HG02763 (cell line): ENCODE measurements at regions not wholly inside any gene's neighbourhood (a gene's known extent, or its start where the extent isn't known, plus 50 kb on each side); places are given as distances from the start of the nearest gene placed in this dataset.

Experiments used
- ATAC-seq: cut with Tn5 transposase; IDR thresholded peaks from one replicate; pipeline ENCODE4 v1.9.1; 2021; ENCODE audit warnings: mild to moderate bottlenecking, moderate library complexity; ENCODE audit not compliant: unreplicated experiment

DNA sequence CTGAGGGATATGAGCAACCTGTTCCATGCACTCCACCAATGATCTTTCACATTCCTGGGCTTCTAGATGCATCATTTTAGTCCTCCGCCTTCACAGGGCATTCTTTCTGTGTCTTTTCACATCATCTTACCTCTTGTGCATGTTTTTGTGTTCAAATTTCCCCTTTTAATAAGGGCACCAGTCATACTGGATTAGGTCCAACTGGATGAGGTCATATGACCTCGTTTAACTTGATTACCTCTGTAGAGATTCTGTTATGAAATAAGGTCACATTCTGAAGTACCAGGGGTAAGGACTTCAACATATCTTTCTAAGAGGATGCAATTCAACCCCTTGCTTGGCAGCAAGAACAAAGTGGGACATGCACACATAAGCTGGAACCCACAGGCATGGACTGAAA is 335.3 kb upstream of the TLE4 start:
- no peak for ATAC-seq

GRCh38 chr9:79237861-79238260 is 333.9 kb upstream of the TLE4 start:
- no peak for ATAC-seq

DNA sequence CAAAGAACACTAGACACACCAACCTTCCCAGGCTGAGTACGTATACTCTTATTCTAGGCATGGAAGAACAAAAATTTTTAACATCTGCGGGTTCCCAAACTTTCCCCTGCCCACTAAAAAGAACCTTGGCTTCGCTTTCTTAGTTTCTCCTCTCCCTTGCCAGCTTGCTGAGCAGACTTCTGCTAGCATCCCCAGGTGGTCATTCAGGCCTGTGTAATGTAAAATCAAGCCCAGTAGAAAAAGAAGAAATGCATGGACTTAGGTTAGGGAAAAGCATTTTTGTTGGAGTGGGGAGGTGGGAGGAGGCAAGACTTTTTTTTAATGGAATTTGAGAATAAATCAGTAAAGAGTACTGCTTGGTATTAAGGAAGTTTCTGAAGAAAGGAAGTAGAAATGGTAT is 331.0 kb upstream of the TLE4 start:
- no peak for ATAC-seq

- no peak for ATAC-seq
These were observed 329.3 kb upstream of the TLE4 start for GRCh38 chr9:79242489-79242888.

- ATAC-seq: no peak
These were observed 325.6 kb upstream of the TLE4 start for GRCh38 chr9:79246170-79246569.

GRCh38 chr9:79247021-79247420 is 324.7 kb upstream of the TLE4 start:
- no peak for ATAC-seq

GRCh38 chr9:79250806-79251205 is 321.0 kb upstream of the TLE4 start:
- no peak for ATAC-seq

GRCh38 chr9:79254900-79255650 is 316.7 kb upstream of the TLE4 start:
- ATAC-seq: no peak

- ATAC-seq: no peak
These were observed 316.0 kb upstream of the TLE4 start for GRCh38 chr9:79255651-79256260.

DNA sequence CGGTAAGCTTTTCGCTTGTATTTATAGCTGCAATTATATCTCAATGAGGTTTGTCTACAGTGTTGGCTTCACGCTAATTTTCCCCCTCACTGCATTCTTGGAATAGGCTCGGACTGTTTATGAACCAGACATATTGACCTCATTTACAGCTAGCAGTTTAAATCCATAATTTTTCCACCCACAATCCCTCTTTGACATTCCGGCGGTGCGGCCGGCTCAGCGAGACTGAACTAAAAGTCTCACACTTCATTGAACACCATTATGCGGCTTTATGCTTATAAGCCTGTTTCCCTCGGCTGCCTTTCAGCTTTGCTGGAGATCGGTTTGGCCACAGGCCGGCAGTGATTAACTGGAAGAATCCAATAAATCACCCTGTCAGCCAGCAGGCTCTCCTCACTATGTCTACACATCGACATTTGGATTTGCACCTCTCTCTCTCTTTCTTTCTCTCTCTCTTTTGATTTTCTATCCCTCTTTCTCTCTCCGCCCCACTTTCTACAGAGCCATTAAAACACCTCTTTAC is 315.0 kb upstream of the TLE4 start:
- no peak for ATAC-seq

DNA sequence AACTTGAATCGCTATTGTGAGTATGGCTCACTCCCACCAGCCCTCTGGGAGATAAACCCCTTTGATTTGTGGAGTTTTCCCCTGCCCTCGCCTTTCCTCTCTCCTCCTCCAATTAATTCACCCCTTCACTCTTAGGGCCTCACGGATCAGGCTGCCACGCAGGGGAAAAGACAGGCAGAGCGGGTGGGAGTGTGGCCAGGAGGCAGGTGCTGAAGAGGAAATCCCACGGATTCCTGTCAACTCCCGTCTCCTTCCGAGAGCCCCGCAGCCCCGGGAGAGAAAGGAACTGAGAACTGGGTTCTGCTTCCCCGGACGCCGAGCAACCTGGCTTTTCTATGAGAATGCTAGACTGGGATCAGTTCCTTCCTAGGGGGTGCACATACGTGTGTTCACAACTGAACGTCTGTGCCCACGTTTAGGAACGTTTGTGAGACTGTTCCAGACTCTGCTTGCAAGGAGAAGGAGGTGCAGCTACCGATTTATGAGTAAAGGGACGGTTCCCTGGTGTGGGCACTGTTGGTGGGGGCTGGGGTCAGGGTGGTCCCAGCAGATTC is 314.5 kb upstream of the TLE4 start:
- no peak for ATAC-seq

DNA sequence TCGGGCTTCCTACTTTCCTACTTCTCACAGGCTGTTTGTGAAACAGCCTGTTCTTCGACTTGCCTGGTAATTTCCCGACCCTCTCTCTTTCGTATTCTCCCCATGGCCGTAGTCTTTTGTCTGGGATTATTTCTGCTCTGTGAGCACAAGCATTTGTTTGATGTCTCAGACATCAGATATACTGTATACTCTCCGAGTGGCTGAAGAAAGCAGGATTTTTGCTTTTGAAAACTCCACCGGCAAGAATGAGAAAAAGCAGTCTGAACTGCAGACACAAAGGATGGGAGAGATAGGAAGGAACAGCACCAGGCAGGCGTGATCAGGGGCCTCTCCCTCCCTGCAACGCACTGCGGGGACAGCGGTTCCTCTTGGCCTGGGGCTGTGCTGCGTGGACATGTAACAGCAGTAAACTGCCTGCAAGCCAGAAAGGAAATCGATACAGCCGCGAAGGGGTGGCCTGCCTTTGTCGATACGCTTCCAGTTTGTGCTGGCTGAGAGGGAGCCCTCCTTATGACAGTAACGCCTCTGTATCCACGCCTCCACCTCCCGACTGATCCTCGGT is 313.9 kb upstream of the TLE4 start:
- ATAC-seq: no peak

DNA sequence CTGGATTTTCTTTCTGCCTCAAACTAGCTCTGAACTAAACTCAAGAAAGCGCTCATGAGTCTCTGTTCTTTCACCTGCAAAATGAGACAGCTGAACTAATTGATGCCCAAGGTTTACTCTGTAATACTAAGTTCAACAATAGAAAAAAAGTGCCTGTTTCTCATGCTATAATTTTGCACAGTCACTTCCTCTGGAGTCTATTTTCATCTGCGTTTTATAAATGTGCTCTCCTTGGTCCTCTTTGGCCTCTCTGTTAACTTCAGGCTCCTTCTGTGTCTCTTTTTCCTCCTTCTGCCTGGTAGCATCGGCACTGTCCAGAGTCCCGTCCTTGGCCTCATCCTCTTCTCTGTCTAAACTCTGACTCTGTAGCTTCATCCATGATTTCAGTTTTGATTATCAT is 311.9 kb upstream of the TLE4 start:
- ATAC-seq: no peak

GRCh38 chr9:79263628-79264027 is 308.1 kb upstream of the TLE4 start:
- ATAC-seq: no peak

DNA sequence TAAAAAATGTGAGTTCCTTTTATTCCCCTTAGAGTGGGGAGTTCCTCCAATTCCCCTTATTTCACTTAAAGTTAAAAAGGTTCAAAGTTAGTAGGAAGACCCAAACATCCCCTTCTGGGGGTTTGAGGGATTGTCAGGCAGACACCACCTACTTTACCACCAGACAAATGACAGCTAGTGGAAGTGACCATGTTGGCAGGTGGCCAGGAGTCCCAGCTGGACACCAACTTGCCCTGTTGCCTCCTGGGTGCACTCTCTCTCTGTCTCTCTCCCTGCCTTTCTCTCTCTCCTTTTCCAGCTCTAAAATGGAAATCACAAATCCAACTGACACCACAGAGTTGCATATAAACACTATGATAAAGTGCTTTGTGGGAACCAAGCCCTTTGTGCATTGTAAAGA is 307.7 kb upstream of the TLE4 start:
- ATAC-seq: no peak

DNA sequence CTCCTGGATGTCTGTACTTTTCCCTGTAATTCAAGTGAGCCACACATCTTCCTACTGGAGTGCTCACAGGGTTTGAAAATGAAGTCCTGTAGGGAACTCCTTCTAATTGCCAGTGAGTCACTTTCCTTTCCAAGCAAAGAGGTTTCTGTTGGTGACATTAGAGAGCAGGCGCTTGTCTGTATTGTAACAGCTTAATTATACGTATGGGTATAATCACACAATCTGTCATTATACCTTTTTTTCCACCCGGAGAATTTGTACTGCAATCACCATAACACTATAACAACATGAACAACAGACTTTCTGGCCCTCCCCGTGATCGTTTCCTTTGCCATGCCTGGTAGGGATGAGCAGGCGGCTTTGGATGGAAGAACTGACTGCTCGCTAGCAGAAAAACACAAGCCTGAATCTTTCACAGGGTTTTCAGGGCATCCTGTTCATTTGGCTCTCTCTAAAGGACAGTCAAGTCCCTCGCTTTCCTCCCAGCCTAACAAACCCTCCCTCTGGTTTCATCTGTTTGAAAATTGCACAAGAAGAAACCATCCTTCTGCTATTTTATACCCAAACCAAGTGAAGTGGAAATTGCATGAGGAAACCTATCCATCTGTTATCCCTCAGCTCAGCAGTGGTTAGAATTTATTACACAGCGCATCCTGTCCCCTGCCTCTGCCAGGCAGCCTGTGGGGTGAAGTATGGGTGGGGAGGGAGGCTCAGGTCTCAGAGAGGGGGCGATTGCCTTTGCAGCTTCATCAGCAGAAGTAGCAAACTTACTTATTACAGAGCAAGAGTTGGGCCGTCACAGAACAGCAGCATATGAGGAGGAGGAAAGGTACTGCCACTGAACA is 307.0 kb upstream of the TLE4 start:
- ATAC-seq: no peak

DNA sequence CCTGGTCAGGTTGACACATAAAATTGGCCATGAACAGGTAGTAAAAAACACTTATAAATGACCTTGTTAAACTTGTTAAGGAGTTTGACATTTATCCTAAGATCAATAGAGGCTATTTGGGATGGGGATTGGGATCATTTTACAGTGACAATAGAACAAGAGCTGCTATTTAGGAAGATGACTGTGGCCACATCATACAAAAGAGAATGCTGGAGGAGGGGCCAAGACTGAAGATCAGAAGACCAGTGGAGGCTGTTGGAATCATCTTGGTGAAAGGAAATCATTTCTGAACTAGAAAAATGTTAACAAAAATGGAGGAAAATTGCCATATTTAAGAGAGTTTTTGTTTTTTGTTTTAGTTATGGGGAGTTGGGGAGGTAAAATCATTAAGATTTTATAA is 304.8 kb upstream of the TLE4 start:
- no peak for ATAC-seq

DNA sequence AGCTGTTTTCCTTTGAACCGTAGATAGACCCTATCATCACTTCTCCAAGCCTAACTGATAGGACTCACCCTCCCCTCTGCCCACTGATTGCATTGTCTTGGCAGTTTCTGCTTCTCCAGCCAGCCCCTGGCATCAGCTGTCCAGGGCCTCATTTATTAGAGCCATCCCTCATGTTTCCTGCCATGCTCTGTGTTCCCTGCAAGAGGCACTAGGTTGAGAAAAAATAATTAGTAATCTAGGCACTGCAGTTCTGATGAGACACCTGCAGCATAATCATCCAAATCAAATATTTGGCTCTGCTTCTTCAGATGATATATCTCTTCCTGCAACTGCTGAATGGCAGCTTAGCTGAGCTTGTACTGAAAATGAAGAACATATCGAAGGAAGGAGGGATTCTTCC is 303.0 kb upstream of the TLE4 start:
- ATAC-seq: no peak

- ATAC-seq: no peak
These were observed 298.5 kb upstream of the TLE4 start for GRCh38 chr9:79273311-79273710.

- ATAC-seq: no peak
These were observed 292.4 kb upstream of the TLE4 start for GRCh38 chr9:79279356-79279755.

- no peak for ATAC-seq
These were observed 291.1 kb upstream of the TLE4 start for GRCh38 chr9:79280691-79281090.
